ENCODE measurements at regions not wholly inside any gene's neighbourhood (a gene's known extent, or its start where the extent isn't known, plus 50 kb on each side); places are given as distances from the start of the nearest gene placed in this dataset.

GRCh38 chr6:44062771-44063560 lies 64.3 kb downstream of the MRPL14 start (continued):
- TF ChIP-seq MGA (IDR thresholded peaks at IDR 0.05) (0 out of 2 replicates have a peak, but pooled peaks have one; percentile 66), MBD1 (CRISPR knock-in tag; IDR thresholded peaks at IDR 0.05) (no peak), ETS2 (tag; IDR thresholded peaks at IDR 0.05; ENCODE audit: borderline replicate concordance, poor library complexity, severe bottlenecking) (peak; percentile 50), ZNF224 (CRISPR knock-in tag; IDR thresholded peaks at IDR 0.05) (no peak), L3MBTL2 (IDR thresholded peaks at IDR 0.05) (peak; percentile 68; the same call in 1 of the 2 replicates), MTF1 (CRISPR knock-in tag; IDR thresholded peaks at IDR 0.05; ENCODE audit: borderline replicate concordance) (no peak), ELF1 (tag; IDR thresholded peaks at IDR 0.05) (no peak), MCM7 (IDR thresholded peaks at IDR 0.05) (no peak), PHB2 (IDR thresholded peaks at IDR 0.05; ENCODE audit: low read depth) (no peak), GTF2B (IDR thresholded peaks at IDR 0.05; ENCODE audit: extremely low read depth, insufficient read length) (no peak), SMAD2 (IDR thresholded peaks at IDR 0.05; ENCODE audit: low read depth, low read length) (no peak), POLR2AphosphoS5 (IDR thresholded peaks at IDR 0.05; ENCODE audit: control insufficient read depth, insufficient read depth, low read depth, low read length) (no peak), HDAC6 (IDR thresholded peaks at IDR 0.05; ENCODE audit: low read depth, low read length) (no peak), STAT5A (IDR thresholded peaks at IDR 0.05; ENCODE audit: borderline replicate concordance, low read length) (no peak)

Data from K562 (cell line).